HepG2 (cell line): ENCODE measurements at regions not wholly inside any gene's neighbourhood (a gene's known extent, or its start where the extent isn't known, plus 50 kb on each side); places are given as distances from the start of the nearest gene placed in this dataset.

ENCODE experiments used
- ATAC-seq: fragments of 200-7000 bp; cut with Tn5 transposase; 3 replicates; pipeline ENCODE4 v1.9.1; 2020; ENCODE audit warnings: mild to moderate bottlenecking, moderate library complexity
- BruUV-seq: library from RNA; stranded (reverse); fragments of 400-500 nt; replicated peaks from 2 replicates; lab custom pipeline; 2021; lab: Mats Ljungman, UMichigan
- CTCF ChIA-PET: fragments of 300-600 bp; formaldehyde crosslinking; extraction: SDS; loops from one replicate; lab custom pipeline; 2021; ENCODE audit warnings: low total read pairs, inconsistent platforms, low intra/inter-chr PET ratio; lab: Yijun Ruan, JAX
- POLR2A ChIA-PET: fragments of 350-600 bp; sonication (Branson Sonifier 250); formaldehyde crosslinking; loops from one replicate; lab custom pipeline; 2020; ENCODE audit warnings: antibody characterized with exemption, inconsistent platforms; lab: Yijun Ruan, JAX
- DNase-seq: peaks from one replicate; pipeline ENCODE4 v3.0.0-alpha.2; 2015; ENCODE audit warnings: low spot score
- FAIRE-seq: peaks from 3 replicates; lab custom pipeline; 2011; peaks lifted over from hg19 to GRCh38; lab: Jason Lieb, UNC
- H2AFZ ChIP-seq: one replicate; pipeline ENCODE4 v1.6.1; 2011; ENCODE audit warnings: low read length, inconsistent platforms
- H3K27ac ChIP-seq: fragments of 300-600 bp; 3 replicates; pipeline ENCODE4 v1.8.0; 2011; ENCODE audit warnings: mixed run types, mild to moderate bottlenecking, mixed read lengths, low read length, inconsistent platforms; ENCODE audit not compliant: insufficient read depth; ENCODE audit errors: extremely low read length
- H3K27me3 ChIP-seq, 2 experiments: fragments of 200-600 bp in 1 of 2; 2 replicates in 1 of 2; 3 replicates in 1 of 2; pipeline versions ENCODE4 v1.6.0 to v1.8.0; 2011; ENCODE audit warnings: low read length in 2 of 2, mild to moderate bottlenecking in 2 of 2, moderate library complexity in 2 of 2, inconsistent platforms in 1 of 2; ENCODE audit not compliant: insufficient read depth in 2 of 2, control insufficient read depth in 1 of 2
- H3K36me3 ChIP-seq, 2 experiments: fragments of 200-600 bp in 1 of 2; replicated peaks in 1 of 2; 2 replicates in 1 of 2; 3 replicates in 1 of 2; pipeline versions ENCODE4 v1.5.1 to v1.8.0; 2011; ENCODE audit warnings: low read length in 2 of 2, inconsistent platforms in 1 of 2; ENCODE audit not compliant: insufficient read depth in 2 of 2, control insufficient read depth in 1 of 2
- H3K4me1 ChIP-seq: 2 replicates; pipeline ENCODE4 v1.5.1; 2012; ENCODE audit warnings: low read length, inconsistent platforms; ENCODE audit not compliant: insufficient read depth
- H3K4me2 ChIP-seq: 2 replicates; pipeline ENCODE4 v1.6.0; 2011; ENCODE audit warnings: low read depth, low read length, inconsistent platforms
- H3K4me3 ChIP-seq, 3 experiments: fragments of 200-600 bp in 1 of 3; sonication (generic), shearing (Covaris generic) in 1 of 3; replicated peaks in 1 of 3; 2 replicates each; pipeline ENCODE4 v1.5.1; 2011 to 2016; ENCODE audit warnings: low read length in 3 of 3, inconsistent platforms in 2 of 3, low read depth in 2 of 3, mild to moderate bottlenecking in 2 of 3, control low read depth in 1 of 3, mixed read lengths in 1 of 3; ENCODE audit not compliant: insufficient read depth in 1 of 3
- H3K79me2 ChIP-seq: one replicate; pipeline ENCODE4 v1.6.1; 2011; ENCODE audit warnings: low read length, inconsistent platforms; ENCODE audit not compliant: insufficient read depth
- H3K9ac ChIP-seq: 2 replicates; pipeline ENCODE4 v1.6.0; 2011; ENCODE audit warnings: mild to moderate bottlenecking, low read depth, low read length, inconsistent platforms; ENCODE audit not compliant: insufficient read depth
- H3K9me3 ChIP-seq: 2 replicates; pipeline ENCODE4 v1.5.1; 2012; ENCODE audit warnings: mild to moderate bottlenecking, low read length
- H4K20me1 ChIP-seq: 2 replicates; pipeline ENCODE4 v1.6.0; 2011; ENCODE audit warnings: inconsistent platforms, mild to moderate bottlenecking, low read length, moderate library complexity; ENCODE audit not compliant: insufficient read depth
- SMAD9 ChIP-seq: sonication (generic); formaldehyde crosslinking; IDR thresholded peaks from 2 replicates; pipeline ENCODE4 v1.5.1; 2020; ENCODE audit warnings: mild to moderate bottlenecking, missing genetic modification reagents
- ZNF251 ChIP-seq: sonication (generic); formaldehyde crosslinking; IDR thresholded peaks from 2 replicates; pipeline ENCODE4 v1.9.0; 2021; ENCODE audit warnings: mild to moderate bottlenecking, missing genetic modification reagents
- ZNF629 ChIP-seq: sonication (generic); formaldehyde crosslinking; conservative IDR thresholded peaks from 2 replicates; pipeline ENCODE4 v1.5.0; 2020; ENCODE audit warnings: missing genetic modification reagents
- ZSCAN22 ChIP-seq: sonication (generic); formaldehyde crosslinking; IDR thresholded peaks from 2 replicates; pipeline ENCODE4 v1.4.0; 2020; ENCODE audit warnings: mild to moderate bottlenecking, missing genetic modification reagents
- WGBS: methylation state at CpG from one replicate; pipeline ENCODE4 v1.1.6; 2017; ENCODE audit warnings: low lambda C conversion rate; 5-methylcytosine and 5-hydroxymethylcytosine counted together
- in situ Hi-C: cut with HindIII; loops from 2 replicates; pipeline ENCODE4 v1.10.0; 2017; ENCODE audit warnings: low pct_unique_long_range_greater_than_20kb; ENCODE audit not compliant: extremely low pct_ligation_motif_present
- intact Hi-C: fragments of 100-400 bp; cut with micrococcal nuclease; formaldehyde crosslinking; loops from one replicate; pipeline ENCODE4 v1.10.0; 2022; ENCODE audit not compliant: unreplicated experiment
- TF ChIP-seq, protein P1 (sequence below): sonication (generic); formaldehyde crosslinking; IDR thresholded peaks from 2 replicates; pipeline ENCODE4 v1.8.0; 2022; ENCODE audit warnings: mild to moderate bottlenecking, missing genetic modification reagents
- TF ChIP-seq, protein P2 (sequence below): sonication (generic); formaldehyde crosslinking; IDR thresholded peaks from 2 replicates; pipeline ENCODE4 v1.5.0; 2020; ENCODE audit warnings: mild to moderate bottlenecking, missing genetic modification reagents, borderline replicate concordance
- TF ChIP-seq, protein P3 (sequence below): sonication (generic); formaldehyde crosslinking; IDR thresholded peaks from 2 replicates; pipeline ENCODE4 v1.4.0; 2020; ENCODE audit warnings: missing genetic modification reagents, borderline replicate concordance
- TF ChIP-seq, protein P4 (sequence below): sonication (generic); formaldehyde crosslinking; IDR thresholded peaks from 2 replicates; pipeline ENCODE4 v1.5.1; 2020; ENCODE audit warnings: mild to moderate bottlenecking, missing genetic modification reagents, moderate library complexity

DNA sequence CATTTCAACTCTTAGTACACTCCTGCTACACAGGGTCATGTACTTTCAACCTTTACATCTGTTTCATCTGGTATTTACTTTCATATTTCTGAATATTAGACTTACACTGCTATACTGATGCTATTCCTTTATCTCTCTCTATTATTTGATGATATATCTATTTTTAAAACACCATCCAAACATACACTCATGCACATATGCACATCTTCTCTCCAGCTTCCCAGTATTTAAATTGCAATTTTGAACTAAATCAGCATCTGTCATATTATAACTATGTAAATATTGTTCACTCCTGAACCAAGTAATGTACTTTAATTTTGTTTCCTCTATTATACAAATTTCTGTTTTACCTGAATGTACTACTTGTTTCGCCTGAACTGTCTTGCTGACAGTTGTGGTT lies 293.6 kb upstream of the FLRT2 start (continued):
- TF ChIP-seq, protein P1, sequence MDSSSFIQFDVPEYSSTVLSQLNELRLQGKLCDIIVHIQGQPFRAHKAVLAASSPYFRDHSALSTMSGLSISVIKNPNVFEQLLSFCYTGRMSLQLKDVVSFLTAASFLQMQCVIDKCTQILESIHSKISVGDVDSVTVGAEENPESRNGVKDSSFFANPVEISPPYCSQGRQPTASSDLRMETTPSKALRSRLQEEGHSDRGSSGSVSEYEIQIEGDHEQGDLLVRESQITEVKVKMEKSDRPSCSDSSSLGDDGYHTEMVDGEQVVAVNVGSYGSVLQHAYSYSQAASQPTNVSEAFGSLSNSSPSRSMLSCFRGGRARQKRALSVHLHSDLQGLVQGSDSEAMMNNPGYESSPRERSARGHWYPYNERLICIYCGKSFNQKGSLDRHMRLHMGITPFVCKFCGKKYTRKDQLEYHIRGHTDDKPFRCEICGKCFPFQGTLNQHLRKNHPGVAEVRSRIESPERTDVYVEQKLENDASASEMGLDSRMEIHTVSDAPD (CRISPR knock-in tag) = no peak
- TF ChIP-seq, all 625 proteins: peak for 0

DNA sequence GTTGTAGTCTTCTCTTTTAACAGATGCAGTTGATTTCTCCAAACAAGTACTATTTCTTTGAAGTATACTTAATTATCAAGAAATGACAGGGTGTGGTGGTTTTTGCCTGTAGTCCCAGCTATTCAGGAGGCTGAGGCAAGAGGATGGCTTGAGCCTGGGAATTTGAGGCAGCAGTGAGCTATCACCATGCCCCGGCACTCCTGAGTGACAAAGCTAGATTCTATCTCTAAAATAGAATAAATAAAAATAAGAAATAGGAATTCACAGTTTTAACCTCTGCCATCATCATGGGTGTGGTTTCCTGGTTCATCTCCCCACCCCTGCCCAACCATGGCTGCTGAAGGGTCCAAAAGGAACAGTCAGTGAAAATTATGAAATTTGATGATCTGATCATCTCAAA lies 290.2 kb upstream of the FLRT2 start:
- Histone ChIP-seq H3K79me2 (no peaks in the 10 kb centered on the region), H3K27ac (no peak overlapping the region), H3K4me1 (no peaks in the 10 kb centered on the region), H3K27me3 (no peaks in the 10 kb centered on the region), H3K36me3 (no peaks in the 10 kb centered on the region), H3K9ac (no peak overlapping the region), H3K4me3 (no peak overlapping the region), H3K4me2 (no peak overlapping the region), H2AFZ (no peak overlapping the region), H3K9me3 (peaks cover 68% of the 10 kb centered on the region), H4K20me1 (no peaks in the 10 kb centered on the region)
- no peak for ATAC-seq
- no peak for FAIRE-seq
- in situ Hi-C loops (no loop called here), intact Hi-C loops (no loop called here)
- no peak for DNase-seq
- 6% methylated on average over 1 of the region's 1 CpG for WGBS
- ChIA-PET POLR2A (no interaction called here), CTCF (no interaction called here)
- no TSS peak for BruUV-seq
- TF ChIP-seq, protein P2, sequence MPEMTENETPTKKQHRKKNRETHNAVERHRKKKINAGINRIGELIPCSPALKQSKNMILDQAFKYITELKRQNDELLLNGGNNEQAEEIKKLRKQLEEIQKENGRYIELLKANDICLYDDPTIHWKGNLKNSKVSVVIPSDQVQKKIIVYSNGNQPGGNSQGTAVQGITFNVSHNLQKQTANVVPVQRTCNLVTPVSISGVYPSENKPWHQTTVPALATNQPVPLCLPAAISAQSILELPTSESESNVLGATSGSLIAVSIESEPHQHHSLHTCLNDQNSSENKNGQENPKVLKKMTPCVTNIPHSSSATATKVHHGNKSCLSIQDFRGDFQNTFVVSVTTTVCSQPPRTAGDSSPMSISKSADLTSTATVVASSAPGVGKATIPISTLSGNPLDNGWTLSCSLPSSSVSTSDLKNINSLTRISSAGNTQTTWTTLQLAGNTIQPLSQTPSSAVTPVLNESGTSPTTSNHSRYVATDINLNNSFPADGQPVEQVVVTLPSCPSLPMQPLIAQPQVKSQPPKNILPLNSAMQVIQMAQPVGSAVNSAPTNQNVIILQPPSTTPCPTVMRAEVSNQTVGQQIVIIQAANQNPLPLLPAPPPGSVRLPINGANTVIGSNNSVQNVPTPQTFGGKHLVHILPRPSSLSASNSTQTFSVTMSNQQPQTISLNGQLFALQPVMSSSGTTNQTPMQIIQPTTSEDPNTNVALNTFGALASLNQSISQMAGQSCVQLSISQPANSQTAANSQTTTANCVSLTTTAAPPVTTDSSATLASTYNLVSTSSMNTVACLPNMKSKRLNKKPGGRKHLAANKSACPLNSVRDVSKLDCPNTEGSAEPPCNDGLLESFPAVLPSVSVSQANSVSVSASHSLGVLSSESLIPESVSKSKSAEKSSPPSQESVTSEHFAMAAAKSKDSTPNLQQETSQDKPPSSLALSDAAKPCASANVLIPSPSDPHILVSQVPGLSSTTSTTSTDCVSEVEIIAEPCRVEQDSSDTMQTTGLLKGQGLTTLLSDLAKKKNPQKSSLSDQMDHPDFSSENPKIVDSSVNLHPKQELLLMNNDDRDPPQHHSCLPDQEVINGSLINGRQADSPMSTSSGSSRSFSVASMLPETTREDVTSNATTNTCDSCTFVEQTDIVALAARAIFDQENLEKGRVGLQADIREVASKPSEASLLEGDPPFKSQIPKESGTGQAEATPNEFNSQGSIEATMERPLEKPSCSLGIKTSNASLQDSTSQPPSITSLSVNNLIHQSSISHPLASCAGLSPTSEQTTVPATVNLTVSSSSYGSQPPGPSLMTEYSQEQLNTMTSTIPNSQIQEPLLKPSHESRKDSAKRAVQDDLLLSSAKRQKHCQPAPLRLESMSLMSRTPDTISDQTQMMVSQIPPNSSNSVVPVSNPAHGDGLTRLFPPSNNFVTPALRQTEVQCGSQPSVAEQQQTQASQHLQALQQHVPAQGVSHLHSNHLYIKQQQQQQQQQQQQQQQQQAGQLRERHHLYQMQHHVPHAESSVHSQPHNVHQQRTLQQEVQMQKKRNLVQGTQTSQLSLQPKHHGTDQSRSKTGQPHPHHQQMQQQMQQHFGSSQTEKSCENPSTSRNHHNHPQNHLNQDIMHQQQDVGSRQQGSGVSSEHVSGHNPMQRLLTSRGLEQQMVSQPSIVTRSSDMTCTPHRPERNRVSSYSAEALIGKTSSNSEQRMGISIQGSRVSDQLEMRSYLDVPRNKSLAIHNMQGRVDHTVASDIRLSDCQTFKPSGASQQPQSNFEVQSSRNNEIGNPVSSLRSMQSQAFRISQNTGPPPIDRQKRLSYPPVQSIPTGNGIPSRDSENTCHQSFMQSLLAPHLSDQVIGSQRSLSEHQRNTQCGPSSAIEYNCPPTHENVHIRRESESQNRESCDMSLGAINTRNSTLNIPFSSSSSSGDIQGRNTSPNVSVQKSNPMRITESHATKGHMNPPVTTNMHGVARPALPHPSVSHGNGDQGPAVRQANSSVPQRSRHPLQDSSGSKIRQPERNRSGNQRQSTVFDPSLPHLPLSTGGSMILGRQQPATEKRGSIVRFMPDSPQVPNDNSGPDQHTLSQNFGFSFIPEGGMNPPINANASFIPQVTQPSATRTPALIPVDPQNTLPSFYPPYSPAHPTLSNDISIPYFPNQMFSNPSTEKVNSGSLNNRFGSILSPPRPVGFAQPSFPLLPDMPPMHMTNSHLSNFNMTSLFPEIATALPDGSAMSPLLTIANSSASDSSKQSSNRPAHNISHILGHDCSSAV (CRISPR knock-in tag) = no peak
- TF ChIP-seq SMAD9 (CRISPR knock-in tag) (no peak), ZNF629 (CRISPR knock-in tag) (no peak), ZNF251 (no peak), ZSCAN22 (CRISPR knock-in tag) (no peak)
- TF ChIP-seq, protein P3, sequence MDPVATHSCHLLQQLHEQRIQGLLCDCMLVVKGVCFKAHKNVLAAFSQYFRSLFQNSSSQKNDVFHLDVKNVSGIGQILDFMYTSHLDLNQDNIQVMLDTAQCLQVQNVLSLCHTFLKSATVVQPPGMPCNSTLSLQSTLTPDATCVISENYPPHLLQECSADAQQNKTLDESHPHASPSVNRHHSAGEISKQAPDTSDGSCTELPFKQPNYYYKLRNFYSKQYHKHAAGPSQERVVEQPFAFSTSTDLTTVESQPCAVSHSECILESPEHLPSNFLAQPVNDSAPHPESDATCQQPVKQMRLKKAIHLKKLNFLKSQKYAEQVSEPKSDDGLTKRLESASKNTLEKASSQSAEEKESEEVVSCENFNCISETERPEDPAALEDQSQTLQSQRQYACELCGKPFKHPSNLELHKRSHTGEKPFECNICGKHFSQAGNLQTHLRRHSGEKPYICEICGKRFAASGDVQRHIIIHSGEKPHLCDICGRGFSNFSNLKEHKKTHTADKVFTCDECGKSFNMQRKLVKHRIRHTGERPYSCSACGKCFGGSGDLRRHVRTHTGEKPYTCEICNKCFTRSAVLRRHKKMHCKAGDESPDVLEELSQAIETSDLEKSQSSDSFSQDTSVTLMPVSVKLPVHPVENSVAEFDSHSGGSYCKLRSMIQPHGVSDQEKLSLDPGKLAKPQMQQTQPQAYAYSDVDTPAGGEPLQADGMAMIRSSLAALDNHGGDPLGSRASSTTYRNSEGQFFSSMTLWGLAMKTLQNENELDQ (CRISPR knock-in tag) = no peak
- TF ChIP-seq, protein P4, sequence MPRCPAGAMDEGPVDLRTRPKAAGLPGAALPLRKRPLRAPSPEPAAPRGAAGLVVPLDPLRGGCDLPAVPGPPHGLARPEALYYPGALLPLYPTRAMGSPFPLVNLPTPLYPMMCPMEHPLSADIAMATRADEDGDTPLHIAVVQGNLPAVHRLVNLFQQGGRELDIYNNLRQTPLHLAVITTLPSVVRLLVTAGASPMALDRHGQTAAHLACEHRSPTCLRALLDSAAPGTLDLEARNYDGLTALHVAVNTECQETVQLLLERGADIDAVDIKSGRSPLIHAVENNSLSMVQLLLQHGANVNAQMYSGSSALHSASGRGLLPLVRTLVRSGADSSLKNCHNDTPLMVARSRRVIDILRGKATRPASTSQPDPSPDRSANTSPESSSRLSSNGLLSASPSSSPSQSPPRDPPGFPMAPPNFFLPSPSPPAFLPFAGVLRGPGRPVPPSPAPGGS = no peak
